ENCODE measurements at regions not wholly inside any gene's neighbourhood (a gene's known extent, or its start where the extent isn't known, plus 50 kb on each side); places are given as distances from the start of the nearest gene placed in this dataset.

DNA sequence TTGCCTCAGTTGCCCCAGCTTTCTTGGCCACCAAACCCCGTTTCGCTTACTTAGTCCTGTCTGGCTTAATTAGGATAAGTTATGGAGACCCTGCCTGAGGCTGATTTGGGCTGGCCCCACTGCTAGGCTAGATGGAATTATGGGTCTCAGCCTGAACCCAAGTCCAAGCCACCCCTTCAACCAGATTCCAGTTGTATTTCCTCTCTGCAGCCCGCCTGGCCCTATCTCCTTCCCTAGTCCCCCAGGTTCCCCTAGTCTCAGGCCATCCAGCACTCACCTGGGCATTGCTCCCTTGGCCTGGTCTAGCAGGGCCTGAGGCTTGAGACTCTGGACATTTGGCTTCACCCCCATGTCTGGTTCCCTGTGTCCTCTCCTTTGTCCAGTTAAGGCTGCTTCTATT, 111.7 kb upstream of the IPO9 start:
- intact Hi-C loops (cut with DNase I): no loop called here
- H3K27ac ChIP-seq (ENCODE audit: low read length): no peak overlapping the region
- WGBS: 99% methylated on average over 3 of the region's 3 CpGs
- DNase-seq: no peak
- no peaks in the 10 kb centered on the region for H3K27me3 ChIP-seq (ENCODE audit: control insufficient read depth, insufficient read depth)
- no peak overlapping the region for H3K4me3 ChIP-seq (ENCODE audit: low read length)
- H3K4me1 ChIP-seq (ENCODE audit: control insufficient read depth, insufficient read depth, low read length): peaks cover 30% of the 10 kb centered on the region
- H3K9me3 ChIP-seq (ENCODE audit: control insufficient read depth, low read length): no peaks in the 10 kb centered on the region
- no peak for ATAC-seq

DNA sequence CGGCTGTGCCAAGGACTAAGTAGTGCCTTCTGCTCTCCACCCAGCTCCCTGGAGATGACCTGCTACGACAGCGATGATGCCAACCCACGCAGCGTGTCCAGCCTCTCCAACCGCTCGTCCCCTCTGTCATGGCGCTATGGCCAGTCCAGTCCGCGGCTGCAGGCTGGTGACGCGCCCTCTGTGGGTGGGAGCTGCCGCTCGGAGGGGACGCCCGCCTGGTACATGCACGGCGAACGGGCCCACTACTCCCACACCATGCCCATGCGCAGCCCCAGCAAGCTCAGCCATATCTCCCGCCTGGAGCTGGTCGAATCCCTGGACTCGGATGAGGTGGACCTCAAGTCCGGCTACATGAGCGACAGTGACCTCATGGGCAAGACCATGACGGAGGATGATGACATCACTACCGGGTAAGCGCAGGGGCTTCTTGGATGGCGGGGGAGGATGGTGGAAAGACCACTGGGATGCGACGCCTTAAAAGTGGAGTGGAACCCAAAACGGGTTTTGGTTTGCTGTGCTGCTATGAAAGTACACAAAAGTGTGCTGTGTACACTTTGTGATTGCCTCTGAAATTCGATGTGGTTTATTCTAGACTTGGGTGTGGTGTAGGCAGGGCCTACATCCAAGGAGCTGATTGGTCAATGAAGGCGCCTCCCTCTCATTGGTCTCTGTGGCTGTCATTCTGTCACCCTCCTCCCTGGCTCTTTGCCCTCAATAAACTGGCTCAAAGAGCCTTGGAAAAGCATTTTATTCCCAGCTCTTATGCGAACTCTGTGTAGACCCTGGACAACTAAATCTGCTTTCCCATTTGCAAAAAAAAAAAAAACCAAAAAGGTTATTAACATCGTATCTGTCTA, 110.4 kb upstream of the IPO9 start:
- intact Hi-C loops (cut with DNase I): no loop called here
- H3K27me3 ChIP-seq (ENCODE audit: control insufficient read depth, insufficient read depth): no peaks in the 10 kb centered on the region
- H3K4me3 ChIP-seq (ENCODE audit: low read length): no peak overlapping the region
- no peak for ATAC-seq
- peak in 1 of 3 donors; percentile 61 for DNase-seq
- no peaks in the 10 kb centered on the region for H3K9me3 ChIP-seq (ENCODE audit: control insufficient read depth, low read length)
- WGBS: 95% methylated on average over 36 of the region's 36 CpGs
- peaks cover 22% of the 10 kb centered on the region for H3K4me1 ChIP-seq (ENCODE audit: control insufficient read depth, insufficient read depth, low read length)
- H3K27ac ChIP-seq (ENCODE audit: low read length): peak overlapping the region; percentile 79

DNA sequence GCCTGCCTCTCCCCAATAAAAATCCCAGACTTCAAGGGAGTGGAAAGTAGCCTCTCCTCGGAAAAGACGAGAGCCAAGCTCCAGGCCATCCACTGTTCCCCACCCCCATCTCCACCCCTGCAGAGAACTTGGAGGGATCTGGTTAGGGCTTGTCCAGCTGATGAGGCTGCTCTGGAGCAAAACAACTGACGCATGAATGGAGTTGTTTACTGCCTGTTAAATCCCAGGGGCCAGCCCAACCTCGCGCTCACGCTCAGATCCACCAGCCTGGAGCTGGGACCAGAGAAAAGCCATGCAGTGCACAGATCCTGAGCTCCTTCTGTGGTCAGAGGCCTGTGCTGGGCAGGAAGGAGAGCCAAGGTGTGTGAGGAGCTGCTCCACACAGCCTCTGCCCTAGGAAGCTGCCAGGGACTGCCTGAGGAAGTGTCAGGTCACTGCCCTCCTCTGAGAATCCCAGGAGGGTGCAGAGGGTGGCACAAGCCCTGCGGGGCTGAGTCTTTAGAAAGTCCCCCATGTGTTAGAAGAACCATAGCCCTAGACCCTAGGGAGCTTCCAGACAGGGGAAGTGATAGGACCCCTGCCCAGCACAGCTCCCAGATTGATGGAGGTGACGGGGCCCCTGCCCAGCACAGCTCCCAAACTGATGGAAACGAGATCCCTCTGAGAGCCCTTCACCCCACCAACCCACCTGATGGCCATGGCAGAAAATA, 109.0 kb upstream of the IPO9 start:
- intact Hi-C loops (cut with DNase I): no loop called here
- Histone ChIP-seq H3K9me3 (ENCODE audit: control insufficient read depth, low read length) (no peaks in the 10 kb centered on the region), H3K4me1 (ENCODE audit: control insufficient read depth, insufficient read depth, low read length) (peaks cover 16% of the 10 kb centered on the region), H3K4me3 (ENCODE audit: low read length) (no peak overlapping the region), H3K27me3 (ENCODE audit: control insufficient read depth, insufficient read depth) (no peaks in the 10 kb centered on the region), H3K27ac (ENCODE audit: low read length) (peak overlapping the region; percentile 81)
- peak; percentile 75 to 93 (median 88) for DNase-seq
- peak; percentile 61 to 86 for ATAC-seq
- 49% methylated on average over 9 of the region's 9 CpGs for WGBS

DNA sequence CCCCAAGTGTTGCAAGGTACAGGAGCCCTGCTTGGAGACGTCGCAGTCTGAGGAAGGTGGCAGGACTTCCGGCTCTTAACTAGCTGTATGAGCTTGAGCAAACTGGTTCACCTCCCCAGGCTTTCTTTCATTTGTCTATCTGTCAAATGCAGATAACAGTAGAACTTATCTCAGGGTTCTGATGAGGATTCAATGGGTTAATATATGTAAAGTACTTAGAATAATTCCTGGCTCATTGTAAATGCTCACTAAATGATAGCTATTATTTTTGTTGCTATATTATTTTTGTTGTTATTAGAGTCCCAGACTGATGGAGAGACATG, 108.5 kb upstream of the IPO9 start:
- Histone ChIP-seq H3K4me3 (ENCODE audit: low read length) (no peak overlapping the region), H3K9me3 (ENCODE audit: control insufficient read depth, low read length) (no peaks in the 10 kb centered on the region), H3K27ac (ENCODE audit: low read length) (peak overlapping the region; percentile 81), H3K4me1 (ENCODE audit: control insufficient read depth, insufficient read depth, low read length) (peaks cover 18% of the 10 kb centered on the region), H3K27me3 (ENCODE audit: control insufficient read depth, insufficient read depth) (no peaks in the 10 kb centered on the region)
- DNase-seq: no peak
- 83% methylated on average over 3 of the region's 3 CpGs for WGBS
- no peak for ATAC-seq
- intact Hi-C loops (cut with DNase I): no loop called here

DNA sequence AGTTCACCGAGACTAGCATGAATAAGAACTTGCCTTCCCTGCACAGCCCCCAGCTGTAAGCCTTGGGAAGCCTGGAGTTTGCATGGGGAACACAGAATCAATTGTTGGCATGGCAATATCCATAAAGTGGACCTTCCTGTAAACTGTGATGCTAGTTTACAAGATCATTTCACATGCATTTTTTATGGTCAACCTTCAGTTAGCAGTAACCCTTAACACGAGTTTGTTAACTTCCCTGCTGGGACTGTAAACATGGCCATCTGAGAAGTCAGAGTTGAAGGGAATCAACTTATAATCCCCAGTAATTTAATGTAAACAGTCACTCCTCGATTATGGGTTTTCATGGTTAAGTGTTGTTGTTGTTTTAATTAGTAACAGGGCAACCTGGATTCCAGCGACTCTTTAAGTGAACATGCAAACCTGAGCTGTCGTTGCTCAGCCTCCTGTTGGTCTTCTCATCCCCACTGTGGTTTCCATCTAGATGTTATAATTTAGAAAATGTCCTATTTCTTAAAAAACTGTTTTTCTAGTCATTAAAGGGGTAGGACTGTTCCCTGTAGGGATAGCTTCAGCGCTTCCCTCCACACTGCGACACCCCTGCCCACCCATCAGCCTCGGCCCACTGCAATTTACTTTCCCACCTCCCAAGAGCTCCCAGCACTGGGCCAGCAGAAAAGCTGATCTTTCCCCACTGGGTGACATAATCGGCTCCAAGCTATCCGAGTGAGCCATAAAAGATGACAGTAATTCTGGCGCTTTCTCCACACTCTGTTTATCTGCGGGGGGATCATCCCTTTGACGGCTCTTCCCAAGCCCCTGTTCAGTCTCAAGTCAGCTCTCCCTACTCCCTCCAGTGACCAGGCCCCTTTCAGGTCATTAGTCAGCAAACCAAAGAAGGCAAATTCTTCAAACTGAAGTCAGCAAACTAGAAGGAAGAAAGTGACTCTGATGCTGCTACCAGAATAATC, 107.6 kb upstream of the IPO9 start:
- intact Hi-C loops (cut with DNase I): no loop called here
- 65% methylated on average over 13 of the region's 13 CpGs for WGBS
- peak overlapping the region; percentile 24 for H3K27ac ChIP-seq (ENCODE audit: low read length)
- DNase-seq (no peak), ATAC-seq (no peak)
- no peaks in the 10 kb centered on the region for H3K9me3 ChIP-seq (ENCODE audit: control insufficient read depth, low read length)
- no peaks in the 10 kb centered on the region for H3K27me3 ChIP-seq (ENCODE audit: control insufficient read depth, insufficient read depth)
- peaks cover 14% of the 10 kb centered on the region for H3K4me1 ChIP-seq (ENCODE audit: control insufficient read depth, insufficient read depth, low read length)
- no peak overlapping the region for H3K4me3 ChIP-seq (ENCODE audit: low read length)

DNA sequence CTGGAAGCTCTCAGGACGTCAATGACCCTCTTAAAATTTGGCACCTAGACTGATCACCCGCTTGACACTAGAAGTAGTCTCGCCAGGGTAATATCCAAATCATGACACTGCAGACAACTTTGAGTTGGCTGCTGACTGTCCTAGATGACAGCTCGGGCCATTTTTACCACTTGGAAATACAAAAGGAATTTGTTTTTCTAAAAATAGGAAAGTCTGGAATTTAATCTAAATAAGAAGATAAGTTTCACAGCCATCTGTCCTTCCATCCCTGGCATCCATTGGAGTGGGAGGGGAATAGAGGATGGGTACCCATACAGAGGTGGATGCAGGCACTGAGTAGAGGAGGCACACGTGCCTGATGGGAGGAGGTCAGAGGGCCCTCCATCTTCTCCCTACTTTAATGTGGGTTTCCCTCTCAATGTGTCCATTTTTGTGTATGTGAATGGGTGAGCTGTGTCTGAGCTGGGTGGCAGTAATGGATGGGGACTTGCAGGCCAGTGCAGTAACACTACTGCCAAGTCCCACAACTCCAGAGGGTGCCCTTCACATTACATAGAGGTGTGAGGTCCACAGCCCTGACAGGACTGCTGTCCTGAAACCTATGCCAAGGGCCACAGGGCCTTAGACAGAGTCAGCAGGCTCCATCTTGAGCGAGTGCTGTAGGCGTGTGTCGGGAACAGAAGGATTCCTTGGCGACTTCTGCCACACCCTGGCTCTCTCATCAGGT, 104.8 kb upstream of the IPO9 start:
- 29% methylated on average over 9 of the region's 9 CpGs for WGBS
- DNase-seq (peak in 1 of 3 donors; percentile 73), ATAC-seq (peak; percentile 69 to 71)

DNA sequence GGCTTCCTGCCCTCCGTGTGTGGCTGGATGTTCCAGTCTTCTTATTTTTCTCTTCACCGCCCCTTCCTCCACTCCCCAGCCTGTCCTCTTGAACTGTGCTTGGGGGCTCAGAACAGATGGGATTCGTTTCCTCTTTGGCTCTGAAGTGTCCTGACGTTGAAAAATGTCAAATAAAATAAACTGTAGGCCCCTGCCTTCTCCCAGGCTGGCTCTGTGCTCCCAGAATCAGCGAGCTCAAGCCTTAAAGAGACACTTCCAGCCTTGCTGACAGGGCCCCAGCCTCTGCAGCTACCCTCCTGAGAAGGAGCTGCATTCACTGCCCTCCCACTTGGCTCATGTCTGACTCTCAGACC, 104.2 kb upstream of the IPO9 start:
- no peak overlapping the region for H3K4me3 ChIP-seq (ENCODE audit: low read length)
- DNase-seq: no peak
- 23% methylated on average over 5 of the region's 5 CpGs for WGBS
- H3K4me1 ChIP-seq (ENCODE audit: control insufficient read depth, insufficient read depth, low read length): peaks cover 8% of the 10 kb centered on the region
- ATAC-seq: peak in 1 of 2 donors; percentile 3
- intact Hi-C loops (cut with DNase I): no loop called here
- no peaks in the 10 kb centered on the region for H3K27me3 ChIP-seq (ENCODE audit: control insufficient read depth, insufficient read depth)
- H3K27ac ChIP-seq (ENCODE audit: low read length): peak overlapping the region; percentile 26
- H3K9me3 ChIP-seq (ENCODE audit: control insufficient read depth, low read length): no peaks in the 10 kb centered on the region

More for the DNA sequence above, 104.8 kb upstream of the IPO9 start:
- intact Hi-C loops (cut with DNase I): no loop called here
- Histone ChIP-seq H3K27ac (ENCODE audit: low read length) (peak overlapping the region; percentile 60), H3K4me1 (ENCODE audit: control insufficient read depth, insufficient read depth, low read length) (peaks cover 12% of the 10 kb centered on the region), H3K9me3 (ENCODE audit: control insufficient read depth, low read length) (no peaks in the 10 kb centered on the region), H3K27me3 (ENCODE audit: control insufficient read depth, insufficient read depth) (no peaks in the 10 kb centered on the region), H3K4me3 (ENCODE audit: low read length) (no peak overlapping the region)

DNA sequence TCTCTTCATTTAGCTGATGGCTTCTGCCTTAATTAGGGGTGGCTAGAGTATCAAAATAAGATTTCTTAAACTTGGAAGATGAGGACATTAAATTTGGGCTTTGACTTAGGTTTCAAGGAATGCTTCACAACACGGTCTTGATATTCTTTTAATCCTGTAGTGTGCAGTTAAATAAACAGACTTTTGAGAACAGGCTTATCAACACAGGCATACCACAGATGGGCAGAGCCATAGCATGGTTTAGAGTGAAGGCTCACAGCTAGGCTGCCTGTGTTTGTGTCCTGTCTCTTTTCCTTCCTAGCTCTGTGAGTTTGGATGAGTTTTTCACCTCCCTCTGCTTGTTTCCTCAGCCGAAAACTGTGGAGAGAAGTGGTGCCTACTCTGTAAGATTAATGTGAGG, 102.3 kb upstream of the IPO9 start:
- no peak overlapping the region for H3K4me3 ChIP-seq (ENCODE audit: low read length)
- peak overlapping the region; percentile 8 for H3K27ac ChIP-seq (ENCODE audit: low read length)
- H3K4me1 ChIP-seq (ENCODE audit: control insufficient read depth, insufficient read depth, low read length): peaks cover 14% of the 10 kb centered on the region
- DNase-seq: no peak
- 70% methylated on average over 2 of the region's 2 CpGs for WGBS
- ATAC-seq: no peak
- intact Hi-C loops (cut with DNase I): no loop called here
- no peaks in the 10 kb centered on the region for H3K27me3 ChIP-seq (ENCODE audit: control insufficient read depth, insufficient read depth)
- no peaks in the 10 kb centered on the region for H3K9me3 ChIP-seq (ENCODE audit: control insufficient read depth, low read length)

DNA sequence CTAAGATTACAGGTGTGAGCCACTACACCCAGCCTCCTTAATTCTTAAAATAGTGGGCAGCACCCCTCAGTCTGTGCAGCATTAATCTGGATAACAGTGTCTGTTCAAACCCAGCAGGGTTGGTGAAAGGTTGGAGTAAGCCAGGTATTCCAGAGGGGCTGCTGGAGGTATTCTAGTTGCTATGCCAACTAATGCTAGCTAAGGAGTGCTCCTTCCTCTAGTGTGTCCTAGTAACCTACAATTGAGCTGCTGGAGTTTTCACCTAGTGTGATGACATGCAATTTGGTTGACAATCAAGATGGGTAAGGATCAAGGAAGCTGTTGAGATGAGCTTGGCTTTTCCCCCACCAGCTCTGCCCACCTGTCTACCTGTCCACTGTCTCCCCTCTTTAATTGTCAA, 100.2 kb upstream of the IPO9 start:
- no peak for DNase-seq
- peaks cover 18% of the 10 kb centered on the region for H3K4me1 ChIP-seq (ENCODE audit: control insufficient read depth, insufficient read depth, low read length)

DNA sequence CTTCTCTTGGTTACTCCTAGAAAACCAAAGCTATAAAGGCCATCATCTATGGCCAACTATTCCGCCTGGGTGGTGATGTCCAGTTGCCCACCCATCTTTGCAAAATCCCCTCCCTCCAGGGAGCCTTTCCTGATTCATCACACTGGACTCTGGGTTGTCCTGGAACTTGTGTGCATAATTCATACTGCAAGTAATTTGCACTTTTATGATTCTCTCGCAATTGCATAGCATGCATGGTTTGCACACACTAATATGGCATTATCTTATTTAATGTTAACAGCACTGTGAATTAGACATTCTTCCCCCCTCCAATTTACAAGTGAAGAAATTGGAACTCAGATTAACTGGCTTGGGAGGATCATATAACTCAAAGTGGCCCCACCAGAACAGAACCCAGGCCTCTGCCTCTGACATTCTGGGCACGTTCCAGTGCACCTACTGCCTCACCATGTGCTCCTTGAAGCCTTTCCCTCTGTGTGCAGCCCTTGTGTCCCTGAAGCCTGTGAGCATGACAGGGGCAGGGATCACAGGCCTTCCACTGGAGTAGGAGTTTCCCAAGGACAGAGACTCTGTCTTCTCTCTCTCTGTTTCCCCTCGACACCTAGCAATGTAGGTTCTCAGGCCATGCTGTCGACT, 98.9 kb upstream of the IPO9 start:
- no peak overlapping the region for H3K27ac ChIP-seq (ENCODE audit: low read length)

More for the DNA sequence above, 100.2 kb upstream of the IPO9 start:
- intact Hi-C loops (cut with DNase I): no loop called here
- Histone ChIP-seq H3K4me3 (ENCODE audit: low read length) (no peak overlapping the region), H3K27ac (ENCODE audit: low read length) (no peak overlapping the region), H3K27me3 (ENCODE audit: control insufficient read depth, insufficient read depth) (no peaks in the 10 kb centered on the region), H3K9me3 (ENCODE audit: control insufficient read depth, low read length) (no peaks in the 10 kb centered on the region)
- no peak for ATAC-seq

More for the DNA sequence above, 98.9 kb upstream of the IPO9 start:
- intact Hi-C loops (cut with DNase I): no loop called here
- Histone ChIP-seq H3K27me3 (ENCODE audit: control insufficient read depth, insufficient read depth) (no peaks in the 10 kb centered on the region), H3K4me1 (ENCODE audit: control insufficient read depth, insufficient read depth, low read length) (peaks cover 18% of the 10 kb centered on the region), H3K4me3 (ENCODE audit: low read length) (no peak overlapping the region), H3K9me3 (ENCODE audit: control insufficient read depth, low read length) (no peaks in the 10 kb centered on the region)
- WGBS: 91% methylated on average over 5 of the region's 5 CpGs
- ATAC-seq (no peak), DNase-seq (no peak)
